Activated T-helper 1 cell treated with anti-CD3 and anti-CD28 coated beads, Interleukin-12 subunit alpha, Interleukin-12 subunit beta, Interleukin-2, Interleukin-4 antibody, amounts not matched to agents 30 ng/mL and 10 ng/mL and 1 ng/mL, durations not matched to agents 14 hours and 24 hours and 36 hours (primary cell): ENCODE measurements at regions not wholly inside any gene's neighbourhood (a gene's known extent, or its start where the extent isn't known, plus 50 kb on each side); places are given as distances from the start of the nearest gene placed in this dataset.

Experiments used
- DNase-seq: peaks from one replicate; pipeline ENCODE4 v3.0.0; 2021; ENCODE audit warnings: low spot score
- H3K27ac Mint-ChIP-seq: one replicate; pipeline ENCODE4 v1.8.0; 2021; ENCODE audit warnings: mild to moderate bottlenecking, mixed read lengths
- H3K27me3 Mint-ChIP-seq: one replicate; pipeline ENCODE4 v1.8.0; 2022; ENCODE audit warnings: mild to moderate bottlenecking, moderate library complexity, mixed read lengths; ENCODE audit not compliant: insufficient read depth
- H3K36me3 Mint-ChIP-seq: one replicate; pipeline ENCODE4 v1.8.0; 2021; ENCODE audit warnings: low read depth, mixed read lengths
- H3K4me1 Mint-ChIP-seq: one replicate; pipeline ENCODE4 v1.8.0; 2021; ENCODE audit warnings: low read depth, mixed read lengths
- H3K4me3 Mint-ChIP-seq: one replicate; pipeline ENCODE4 v1.8.0; 2021; ENCODE audit warnings: mild to moderate bottlenecking, moderate library complexity, mixed read lengths
- H3K9me3 Mint-ChIP-seq: one replicate; pipeline ENCODE4 v1.8.0; 2021; ENCODE audit warnings: mixed read lengths
- intact Hi-C: fragments of 100-400 bp; cut with micrococcal nuclease; formaldehyde crosslinking; loops from one replicate; pipeline ENCODE4 v1.15.1; 2024

GRCh38 chr1:200336101-200336845, 73.6 kb downstream of the ZNF281 start:
- intact Hi-C loops, result loop anchor here (2.0 kb wide), 1 partner anchor 17 kb away; no protein-coding TSS in a partner anchor
- DNase-seq, result no peak
- no peak overlapping the region for H3K4me3 Mint-ChIP-seq
- no peaks in the 10 kb centered on the region for H3K27me3 Mint-ChIP-seq
- no peak overlapping the region for H3K27ac Mint-ChIP-seq
- no peaks in the 10 kb centered on the region for H3K36me3 Mint-ChIP-seq
- H3K9me3 Mint-ChIP-seq, result no peaks in the 10 kb centered on the region
- H3K4me1 Mint-ChIP-seq, result peaks cover 19% of the 10 kb centered on the region

GRCh38 chr1:200334661-200335256, 75.1 kb downstream of the ZNF281 start:
- intact Hi-C loops, result no loop called here
- H3K4me1 Mint-ChIP-seq, result peaks cover 19% of the 10 kb centered on the region
- H3K27ac Mint-ChIP-seq, result peak overlapping the region; percentile 36
- DNase-seq, result no peak
- no peaks in the 10 kb centered on the region for H3K9me3 Mint-ChIP-seq
- peaks cover 4% of the 10 kb centered on the region for H3K27me3 Mint-ChIP-seq
- H3K4me3 Mint-ChIP-seq, result no peak overlapping the region
- H3K36me3 Mint-ChIP-seq, result no peaks in the 10 kb centered on the region

- Mint-ChIP-seq H3K4me1 (peaks cover 19% of the 10 kb centered on the region), H3K27me3 (peaks cover 13% of the 10 kb centered on the region), H3K27ac (no peak overlapping the region), H3K36me3 (no peaks in the 10 kb centered on the region), H3K4me3 (no peak overlapping the region), H3K9me3 (no peaks in the 10 kb centered on the region)
- DNase-seq, result no peak
- intact Hi-C loops, result no loop called here
These were observed 76.5 kb downstream of the ZNF281 start for GRCh38 chr1:200333329-200333728.

GRCh38 chr1:200332716-200333115, 77.1 kb downstream of the ZNF281 start:
- no peak for DNase-seq
- Mint-ChIP-seq H3K4me1 (peaks cover 13% of the 10 kb centered on the region), H3K4me3 (no peak overlapping the region), H3K36me3 (no peaks in the 10 kb centered on the region), H3K9me3 (no peaks in the 10 kb centered on the region), H3K27me3 (peaks cover 13% of the 10 kb centered on the region), H3K27ac (no peak overlapping the region)
- intact Hi-C loops, result no loop called here

- H3K9me3 Mint-ChIP-seq, result no peaks in the 10 kb centered on the region
- H3K4me1 Mint-ChIP-seq, result no peaks in the 10 kb centered on the region
- no peak for DNase-seq
- H3K27ac Mint-ChIP-seq, result no peak overlapping the region
- H3K4me3 Mint-ChIP-seq, result no peak overlapping the region
- peaks cover 14% of the 10 kb centered on the region for H3K27me3 Mint-ChIP-seq
- H3K36me3 Mint-ChIP-seq, result no peaks in the 10 kb centered on the region
- intact Hi-C loops, result no loop called here
These were observed 79.0 kb downstream of the ZNF281 start for GRCh38 chr1:200330741-200331428.

- intact Hi-C loops, result no loop called here
- Mint-ChIP-seq H3K4me1 (no peaks in the 10 kb centered on the region), H3K9me3 (no peaks in the 10 kb centered on the region), H3K36me3 (no peaks in the 10 kb centered on the region), H3K27ac (no peak overlapping the region), H3K27me3 (peaks cover 14% of the 10 kb centered on the region), H3K4me3 (no peak overlapping the region)
- DNase-seq, result no peak
These were observed 80.5 kb downstream of the ZNF281 start for GRCh38 chr1:200329208-200329882.

- Mint-ChIP-seq H3K36me3 (no peaks in the 10 kb centered on the region), H3K27ac (no peak overlapping the region), H3K9me3 (no peaks in the 10 kb centered on the region), H3K27me3 (peaks cover 14% of the 10 kb centered on the region), H3K4me3 (no peak overlapping the region), H3K4me1 (no peaks in the 10 kb centered on the region)
- no peak for DNase-seq
- intact Hi-C loops, result no loop called here
These were observed 81.5 kb downstream of the ZNF281 start for GRCh38 chr1:200328379-200328778.

- H3K27ac Mint-ChIP-seq, result no peak overlapping the region
- no peak overlapping the region for H3K4me3 Mint-ChIP-seq
- intact Hi-C loops, result no loop called here
- H3K36me3 Mint-ChIP-seq, result no peaks in the 10 kb centered on the region
- DNase-seq, result no peak
- H3K9me3 Mint-ChIP-seq, result no peaks in the 10 kb centered on the region
- no peaks in the 10 kb centered on the region for H3K4me1 Mint-ChIP-seq
- peaks cover 12% of the 10 kb centered on the region for H3K27me3 Mint-ChIP-seq
These were observed 85.9 kb downstream of the ZNF281 start for GRCh38 chr1:200323856-200324400.

- no peaks in the 10 kb centered on the region for H3K36me3 Mint-ChIP-seq
- no peak overlapping the region for H3K27ac Mint-ChIP-seq
- H3K9me3 Mint-ChIP-seq, result no peaks in the 10 kb centered on the region
- no peak overlapping the region for H3K4me3 Mint-ChIP-seq
- H3K4me1 Mint-ChIP-seq, result no peaks in the 10 kb centered on the region
- DNase-seq, result no peak
- intact Hi-C loops, result no loop called here
- peaks cover 28% of the 10 kb centered on the region for H3K27me3 Mint-ChIP-seq
These were observed 90.7 kb downstream of the ZNF281 start for GRCh38 chr1:200319148-200319547.

GRCh38 chr1:200317236-200317635, 92.6 kb downstream of the ZNF281 start:
- Mint-ChIP-seq H3K27ac (no peak overlapping the region), H3K4me1 (no peaks in the 10 kb centered on the region), H3K27me3 (peaks cover 24% of the 10 kb centered on the region)

GRCh38 chr1:200316148-200316803, 93.6 kb downstream of the ZNF281 start:
- Mint-ChIP-seq H3K4me3 (no peak overlapping the region), H3K27ac (no peak overlapping the region), H3K27me3 (peaks cover 25% of the 10 kb centered on the region), H3K4me1 (no peaks in the 10 kb centered on the region), H3K9me3 (no peaks in the 10 kb centered on the region), H3K36me3 (no peaks in the 10 kb centered on the region)
- intact Hi-C loops, result no loop called here
- no peak for DNase-seq

More at GRCh38 chr1:200317236-200317635, 92.6 kb downstream of the ZNF281 start:
- DNase-seq, result no peak
- no peaks in the 10 kb centered on the region for H3K36me3 Mint-ChIP-seq
- H3K9me3 Mint-ChIP-seq, result no peaks in the 10 kb centered on the region
- intact Hi-C loops, result no loop called here
- no peak overlapping the region for H3K4me3 Mint-ChIP-seq

GRCh38 chr1:200314085-200314750, 95.6 kb downstream of the ZNF281 start:
- Mint-ChIP-seq H3K36me3 (no peaks in the 10 kb centered on the region), H3K4me3 (no peak overlapping the region), H3K27me3 (peaks cover 22% of the 10 kb centered on the region), H3K4me1 (no peaks in the 10 kb centered on the region), H3K9me3 (no peaks in the 10 kb centered on the region), H3K27ac (no peak overlapping the region)
- no peak for DNase-seq
- intact Hi-C loops, result no loop called here
